Activated B cell treated with CpG ODN at 0.5 μM for 24 hours (primary cell): ENCODE measurements at regions not wholly inside any gene's neighbourhood (a gene's known extent, or its start where the extent isn't known, plus 50 kb on each side); places are given as distances from the start of the nearest gene placed in this dataset.

Experiments used
- ATAC-seq: fragments of 200-7000 bp; cut with Tn5 transposase; one replicate; pipeline ENCODE4 v1.10.0; 2021; ENCODE audit warnings: low read depth, mild to moderate bottlenecking, moderate library complexity
- CTCF ChIA-PET: fragments of 350-600 bp; sonication (Branson Sonifier 250); formaldehyde crosslinking; loops from one replicate; lab custom pipeline; 2021; ENCODE audit warnings: antibody characterized with exemption; lab: Charles Lee
- POLR2A ChIA-PET: fragments of 350-600 bp; sonication (Branson Sonifier 250); formaldehyde crosslinking; loops from one replicate; lab custom pipeline; 2021; ENCODE audit warnings: antibody characterized with exemption; lab: Charles Lee
- DNase-seq: peaks from one replicate; pipeline ENCODE4 v3.0.0; 2022
- H3K27ac Mint-ChIP-seq: one replicate; pipeline ENCODE4 v1.8.0; 2020; ENCODE audit warnings: mixed read lengths
- H3K27me3 Mint-ChIP-seq: one replicate; pipeline ENCODE4 v1.8.0; 2021; ENCODE audit warnings: mixed read lengths
- H3K36me3 Mint-ChIP-seq: one replicate; pipeline ENCODE4 v1.8.0; 2021; ENCODE audit warnings: low read depth, mixed read lengths
- H3K4me1 Mint-ChIP-seq: one replicate; pipeline ENCODE4 v1.8.0; 2021; ENCODE audit warnings: mixed read lengths
- H3K4me3 Mint-ChIP-seq: one replicate; pipeline ENCODE4 v1.8.0; 2020; ENCODE audit warnings: mild to moderate bottlenecking, mixed read lengths
- H3K9me3 Mint-ChIP-seq: one replicate; pipeline ENCODE4 v1.8.0; 2020; ENCODE audit warnings: mixed read lengths
- CTCF ChIP-seq: fragments of 200-600 bp; IDR thresholded peaks from one replicate; pipeline ENCODE4 v1.8.0; 2022; ENCODE audit warnings: antibody characterized with exemption, mild to moderate bottlenecking
- intact Hi-C: fragments of 100-400 bp; cut with micrococcal nuclease; formaldehyde crosslinking; loops from one replicate; pipeline ENCODE4 v1.15.1; 2024

- DNase-seq (no peak), ATAC-seq (no peak)
- Mint-ChIP-seq H3K27me3 (no peaks in the 10 kb centered on the region), H3K9me3 (no peaks in the 10 kb centered on the region), H3K27ac (peak overlapping the region; percentile 68), H3K4me3 (no peak overlapping the region), H3K36me3 (no peaks in the 10 kb centered on the region), H3K4me1 (peaks cover 63% of the 10 kb centered on the region)
- POLR2A ChIA-PET: interaction anchor here (0.6 to 2.1 kb wide), 6 partner anchors 10 to 536 kb away, joined by 3 to 8 read pairs (median 4); partner anchors contain the start of gene ZFP36L2
- intact Hi-C loops: loop anchor here (1.0 to 5.0 kb wide), 7 partner anchors 27 to 661 kb away; no protein-coding TSS in a partner anchor
- CTCF ChIA-PET: interaction anchor here (0.7 to 5.9 kb wide), 18 partner anchors 27 to 663 kb away, joined by 3 to 97 read pairs (median 6); partner anchors contain the start of gene ZFP36L2
- no peak for TF ChIP-seq CTCF
Measured at GRCh38 chr2:42947809-42948600, 155.6 kb upstream of the HAAO start.

GRCh38 chr2:42944779-42945415, 152.5 kb upstream of the HAAO start:
- no peak for TF ChIP-seq CTCF
- intact Hi-C loops: loop anchor here (5.0 kb wide), 1 partner anchor 162 kb away; no protein-coding TSS in a partner anchor
- Mint-ChIP-seq H3K27ac (no peak overlapping the region), H3K9me3 (no peaks in the 10 kb centered on the region), H3K27me3 (no peaks in the 10 kb centered on the region), H3K4me3 (no peak overlapping the region), H3K36me3 (no peaks in the 10 kb centered on the region), H3K4me1 (peaks cover 32% of the 10 kb centered on the region)
- ATAC-seq: no peak
- CTCF ChIA-PET: interaction anchor here (0.9 to 5.9 kb wide), 5 partner anchors 12 to 633 kb away, joined by 3 to 97 read pairs (median 24); partner anchors contain the start of gene ZFP36L2
- POLR2A ChIA-PET: interaction anchor here (0.7 kb wide), 1 partner anchor 540 kb away, joined by 3 read pairs; no protein-coding TSS in a partner anchor
- DNase-seq: no peak

GRCh38 chr2:42942990-42943493, 150.7 kb upstream of the HAAO start:
- Mint-ChIP-seq H3K27me3 (no peaks in the 10 kb centered on the region), H3K4me3 (no peak overlapping the region), H3K27ac (no peak overlapping the region), H3K36me3 (no peaks in the 10 kb centered on the region), H3K4me1 (peaks cover 14% of the 10 kb centered on the region), H3K9me3 (no peaks in the 10 kb centered on the region)
- POLR2A ChIA-PET: no interaction called here
- TF ChIP-seq CTCF: no peak
- DNase-seq (no peak), ATAC-seq (no peak)
- CTCF ChIA-PET: interaction anchor here (1.3 to 5.9 kb wide), 2 partner anchors 541 kb away, joined by 7 to 97 read pairs; no protein-coding TSS in a partner anchor
- intact Hi-C loops: no loop called here

GRCh38 chr2:42942214-42942989, 150.0 kb upstream of the HAAO start:
- peaks cover 7% of the 10 kb centered on the region for H3K4me1 Mint-ChIP-seq
- H3K36me3 Mint-ChIP-seq: no peaks in the 10 kb centered on the region
- H3K27ac Mint-ChIP-seq: peak overlapping the region; percentile 35
- ChIA-PET POLR2A (no interaction called here), CTCF (interaction anchor here (1.3 kb wide), 1 partner anchor 542 kb away, joined by 7 read pairs; no protein-coding TSS in a partner anchor)
- intact Hi-C loops: no loop called here
- DNase-seq (no peak), ATAC-seq (no peak)
- no peak for TF ChIP-seq CTCF
- no peak overlapping the region for H3K4me3 Mint-ChIP-seq
- H3K27me3 Mint-ChIP-seq: no peaks in the 10 kb centered on the region
- no peaks in the 10 kb centered on the region for H3K9me3 Mint-ChIP-seq
